ENCODE measurements at regions not wholly inside any gene's neighbourhood (a gene's known extent, or its start where the extent isn't known, plus 50 kb on each side); places are given as distances from the start of the nearest gene placed in this dataset.

DNA sequence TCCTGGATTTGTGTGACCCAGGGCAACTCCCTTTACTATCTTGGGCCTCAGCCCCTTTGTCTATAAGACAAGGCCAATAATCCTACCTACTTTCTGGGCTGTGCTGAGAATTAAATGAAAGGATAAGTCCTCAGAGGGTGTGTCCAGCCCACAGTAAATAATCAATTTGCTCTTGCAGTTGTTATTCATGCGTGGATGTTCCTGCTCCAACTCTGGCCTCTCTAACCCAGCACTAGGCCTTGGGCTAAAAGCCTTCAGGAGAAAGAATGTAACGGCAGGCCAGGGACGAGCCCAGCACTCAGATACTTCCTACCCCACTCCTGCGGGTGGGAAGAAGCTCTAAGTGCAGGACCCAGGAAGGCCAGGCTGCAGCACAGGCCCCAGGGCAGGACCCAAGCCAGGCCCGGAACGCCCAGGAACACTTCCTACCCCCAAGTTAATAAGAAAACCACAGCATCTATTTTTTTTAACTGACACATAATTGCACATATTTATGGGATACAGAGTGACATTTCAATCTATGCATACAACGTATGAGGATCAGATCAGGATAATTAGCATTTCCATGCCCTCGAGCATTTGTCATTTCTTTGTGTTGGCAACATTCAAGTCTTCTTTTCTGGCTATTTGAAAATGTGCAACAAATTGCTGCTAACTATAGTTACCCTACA lies 179.6 kb upstream of the RBPJ start:
- H3K23ac ChIP-seq (ENCODE audit: insufficient read length), result no peak overlapping the region
- no peak overlapping the region for H2AFZ ChIP-seq (ENCODE audit: low read length)
- H4K5ac ChIP-seq (ENCODE audit: insufficient read length, low read depth, low read length), result no peak overlapping the region
- no peaks in the 10 kb centered on the region; a peak in 1 of 4 replicates for H3K9me3 ChIP-seq (ENCODE audit: insufficient read depth in 2 of 2, low read depth in 1 of 2, low read length in 1 of 2)
- H3K9ac ChIP-seq (replicated peaks in 1 of 4; ENCODE audit: extremely low read depth in 1 of 4, low read depth in 3 of 4, low read length in 3 of 4), result no peak overlapping the region
- no peak overlapping the region for H2BK20ac ChIP-seq (ENCODE audit: low read length)
- FAIRE-seq (no peak), DNase-seq (ENCODE audit: low read depth in 1 of 2, low spot score in 2 of 2) (no peak)
- H3K56ac ChIP-seq (replicated peaks; ENCODE audit: insufficient read length, low read depth, low read length), result no peak overlapping the region
- H3K18ac ChIP-seq (ENCODE audit: extremely low read depth, low read length), result no peak overlapping the region
- H4K8ac ChIP-seq (ENCODE audit: extremely low read depth, insufficient read depth, low read length), result no peak overlapping the region
- WGBS, 2 experiments (ENCODE audit: extremely low coverage in 1 of 2, insufficient coverage in 1 of 2, insufficient read length in 1 of 2, insufficient replicate concordance in 2 of 2, low coverage in 1 of 2, low lambda C conversion rate in 2 of 2, missing lambda C conversion rate in 1 of 2), result 89% methylated on average over 8 of the region's 8 CpGs; no CpG with 5 or more reads in 1 of the 2 experiments
- H3K27ac ChIP-seq (ENCODE audit: low read depth, low read length), result no peak overlapping the region
- CTCF ChIA-PET (ENCODE audit: partially characterized antibody), result interaction anchor here (0.9 to 3.6 kb wide), 7 partner anchors 7 to 215 kb away, joined by 3 to 14 read pairs (median 4); no protein-coding TSS in a partner anchor
- no peak overlapping the region for H3K4ac ChIP-seq (replicated peaks; ENCODE audit: insufficient read length, low read depth, low read length)
- H3K36me3 ChIP-seq (ENCODE audit: control insufficient read depth in 2 of 4, insufficient read depth in 4 of 4, low read length in 3 of 4), result no peaks in the 10 kb centered on the region
- POLR2A ChIA-PET (ENCODE audit: partially characterized antibody), result no interaction called here
- no peak overlapping the region for H2BK12ac ChIP-seq (ENCODE audit: low read depth, low read length)
- H3K79me1 ChIP-seq (ENCODE audit: low read depth, low read length), result no peaks in the 10 kb centered on the region
- H3K79me2 ChIP-seq (ENCODE audit: control insufficient read depth in 1 of 2, insufficient read depth in 2 of 2, low read length in 2 of 2), result no peaks in the 10 kb centered on the region
- no peaks in the 10 kb centered on the region for H3K23me2 ChIP-seq (ENCODE audit: low read depth, low read length)
- H3K27me3 ChIP-seq (replicated peaks in 1 of 4; ENCODE audit: control insufficient read depth in 3 of 4, extremely low read depth in 1 of 4, insufficient read depth in 3 of 4, low read length in 3 of 4), result no peaks in the 10 kb centered on the region
- no peak overlapping the region for H2AK5ac ChIP-seq (ENCODE audit: low read depth, low read length)
- no peak overlapping the region for H3K4me3 ChIP-seq (ENCODE audit: extremely low read depth in 1 of 4, insufficient read depth in 2 of 4, low read depth in 3 of 4, low read length in 4 of 4)
- no peak overlapping the region for H3K14ac ChIP-seq (ENCODE audit: insufficient read length)
- H2BK15ac ChIP-seq (ENCODE audit: low read length), result no peak overlapping the region
- no peak overlapping the region for H4K91ac ChIP-seq (replicated peaks; ENCODE audit: insufficient read length, low read length)
- H3K4me1 ChIP-seq (replicated peaks in 1 of 4; ENCODE audit: control insufficient read depth in 3 of 4, insufficient read depth in 4 of 4, low read length in 3 of 4), result peaks cover 0 to 3% (median 0%) of the 10 kb centered on the region in 4 experiments; a peak in 2 of 7 replicates
- H2BK120ac ChIP-seq (replicated peaks; ENCODE audit: low read depth, low read length), result no peak overlapping the region
- H4K20me1 ChIP-seq (replicated peaks in 1 of 2; ENCODE audit: control insufficient read depth in 1 of 2, insufficient read depth in 2 of 2, low read length in 2 of 2), result no peaks in the 10 kb centered on the region
- H2BK5ac ChIP-seq (ENCODE audit: low read depth, low read length), result no peak overlapping the region
- H3K4me2 ChIP-seq (ENCODE audit: insufficient read depth in 1 of 2, low read depth in 2 of 2, low read length in 2 of 2), result no peak overlapping the region
- TF ChIP-seq POU5F1 (IDR thresholded peaks at IDR 0.05; ENCODE audit: low read depth, low read length) (no peak), BCL11A (IDR thresholded peaks at IDR 0.05; ENCODE audit: low read depth in 2 of 2, low read length in 2 of 2) (no peak), PHF8 (conservative IDR thresholded peaks at IDR 0.05; ENCODE audit: low read depth, low read length) (no peak), POLR2AphosphoS5 (IDR thresholded peaks at IDR 0.05; ENCODE audit: low read depth, low read length) (no peak), SUZ12 (IDR thresholded peaks at IDR 0.05; ENCODE audit: low read length) (no peak), HDAC6 (IDR thresholded peaks at IDR 0.05; ENCODE audit: low read depth, low read length) (no peak), SIRT6 (IDR thresholded peaks at IDR 0.05; ENCODE audit: low read length) (no peak), HDAC2 (IDR thresholded peaks at IDR 0.05; ENCODE audit: borderline replicate concordance in 1 of 2, low read depth in 2 of 2, low read length in 2 of 2) (no peak), SRF (IDR thresholded peaks at IDR 0.05; ENCODE audit: low read depth, low read length) (no peak)
- TF ChIP-seq, protein P1, sequence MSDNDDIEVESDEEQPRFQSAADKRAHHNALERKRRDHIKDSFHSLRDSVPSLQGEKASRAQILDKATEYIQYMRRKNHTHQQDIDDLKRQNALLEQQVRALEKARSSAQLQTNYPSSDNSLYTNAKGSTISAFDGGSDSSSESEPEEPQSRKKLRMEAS (IDR thresholded peaks at IDR 0.05), result no peak
- TF ChIP-seq, protein P2, sequence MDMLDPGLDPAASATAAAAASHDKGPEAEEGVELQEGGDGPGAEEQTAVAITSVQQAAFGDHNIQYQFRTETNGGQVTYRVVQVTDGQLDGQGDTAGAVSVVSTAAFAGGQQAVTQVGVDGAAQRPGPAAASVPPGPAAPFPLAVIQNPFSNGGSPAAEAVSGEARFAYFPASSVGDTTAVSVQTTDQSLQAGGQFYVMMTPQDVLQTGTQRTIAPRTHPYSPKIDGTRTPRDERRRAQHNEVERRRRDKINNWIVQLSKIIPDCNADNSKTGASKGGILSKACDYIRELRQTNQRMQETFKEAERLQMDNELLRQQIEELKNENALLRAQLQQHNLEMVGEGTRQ (IDR thresholded peaks at IDR 0.05; ENCODE audit: low read length), result no peak

Data from H1 (cell line).